ENCODE measurements at regions not wholly inside any gene's neighbourhood (a gene's known extent, or its start where the extent isn't known, plus 50 kb on each side); places are given as distances from the start of the nearest gene placed in this dataset.

GRCh38 chrX:39974270-39974669 is 123.5 kb downstream of the BCOR start:
- no peak for TF ChIP-seq CTCF (IDR thresholded peaks at IDR 0.05; ENCODE audit: low read depth, low read length)
- Histone ChIP-seq H3K36me3 (no peaks in the 10 kb centered on the region), H3K4me1 (ENCODE audit: low read depth) (peaks cover 1% of the 10 kb centered on the region), H3K27me3 (no peaks in the 10 kb centered on the region), H3K27ac (no peak overlapping the region), H3K4me3 (no peak overlapping the region), H3K9me3 (ENCODE audit: low read depth) (no peaks in the 10 kb centered on the region)
- DNase-seq (ENCODE audit: low read depth in 1 of 2, low spot score in 1 of 2) = no peak

- Histone ChIP-seq H3K27me3 (no peaks in the 10 kb centered on the region), H3K27ac (no peak overlapping the region), H3K36me3 (no peaks in the 10 kb centered on the region), H3K9me3 (ENCODE audit: low read depth) (no peaks in the 10 kb centered on the region), H3K4me1 (ENCODE audit: low read depth) (no peaks in the 10 kb centered on the region), H3K4me3 (no peak overlapping the region)
- DNase-seq (ENCODE audit: low read depth in 1 of 2, low spot score in 1 of 2) = no peak
- no peak for TF ChIP-seq CTCF (IDR thresholded peaks at IDR 0.05; ENCODE audit: low read depth, low read length)
Observed at GRCh38 chrX:39975101-39975925, 122.4 kb downstream of the BCOR start.

- no peaks in the 10 kb centered on the region for H3K9me3 ChIP-seq (ENCODE audit: low read depth)
- no peak overlapping the region for H3K4me3 ChIP-seq
- no peaks in the 10 kb centered on the region for H3K36me3 ChIP-seq
- no peak for DNase-seq (ENCODE audit: low read depth in 1 of 2, low spot score in 1 of 2)
- H3K27ac ChIP-seq = no peak overlapping the region
- no peak for TF ChIP-seq CTCF (IDR thresholded peaks at IDR 0.05; ENCODE audit: low read depth, low read length)
- no peaks in the 10 kb centered on the region for H3K27me3 ChIP-seq
- no peaks in the 10 kb centered on the region for H3K4me1 ChIP-seq (ENCODE audit: low read depth)
Observed at GRCh38 chrX:39981946-39982345, 115.8 kb downstream of the BCOR start.

- no peak for DNase-seq (ENCODE audit: low read depth in 1 of 2, low spot score in 1 of 2)
- TF ChIP-seq CTCF (IDR thresholded peaks at IDR 0.05; ENCODE audit: low read depth, low read length) = no peak
- H3K27ac ChIP-seq = no peak overlapping the region
- H3K9me3 ChIP-seq (ENCODE audit: low read depth) = no peaks in the 10 kb centered on the region
- H3K4me3 ChIP-seq = no peak overlapping the region
- H3K36me3 ChIP-seq = no peaks in the 10 kb centered on the region
- H3K4me1 ChIP-seq (ENCODE audit: low read depth) = no peaks in the 10 kb centered on the region
- no peaks in the 10 kb centered on the region for H3K27me3 ChIP-seq
Observed at GRCh38 chrX:39982948-39983347, 114.8 kb downstream of the BCOR start.

GRCh38 chrX:39983715-39984114 is 114.0 kb downstream of the BCOR start:
- H3K36me3 ChIP-seq = no peaks in the 10 kb centered on the region
- no peaks in the 10 kb centered on the region for H3K4me1 ChIP-seq (ENCODE audit: low read depth)
- H3K27me3 ChIP-seq = no peaks in the 10 kb centered on the region
- no peak overlapping the region for H3K27ac ChIP-seq
- H3K4me3 ChIP-seq = no peak overlapping the region
- no peaks in the 10 kb centered on the region for H3K9me3 ChIP-seq (ENCODE audit: low read depth)
- no peak for TF ChIP-seq CTCF (IDR thresholded peaks at IDR 0.05; ENCODE audit: low read depth, low read length)
- peak in 1 of 2 donors; percentile 64 for DNase-seq (ENCODE audit: low read depth in 1 of 2, low spot score in 1 of 2)
